Upper lobe of right lung (tissue), 1 donor: ENCODE measurements at regions not wholly inside any gene's neighbourhood (a gene's known extent, or its start where the extent isn't known, plus 50 kb on each side); places are given as distances from the start of the nearest gene placed in this dataset.

ENCODE experiments used
- ATAC-seq: fragments of 200-7000 bp; cut with Tn5 transposase; one replicate; pipeline ENCODE4 v1.9.1; 2020; ENCODE audit warnings: mild to moderate bottlenecking, moderate library complexity
- DNase-seq: peaks from one replicate; pipeline ENCODE4 v3.0.0-alpha.2; 2020
- H3K27ac ChIP-seq: fragments of 200-600 bp; one replicate; pipeline ENCODE4 v1.8.0; 2022
- H3K27me3 ChIP-seq: fragments of 200-600 bp; one replicate; pipeline ENCODE4 v1.8.0; 2022; ENCODE audit warnings: mild to moderate bottlenecking
- H3K36me3 ChIP-seq: fragments of 200-600 bp; one replicate; pipeline ENCODE4 v1.8.0; 2022
- H3K4me1 ChIP-seq: fragments of 200-600 bp; one replicate; pipeline ENCODE4 v1.8.0; 2022
- H3K4me3 ChIP-seq: fragments of 200-600 bp; one replicate; pipeline ENCODE4 v1.8.0; 2022; ENCODE audit warnings: mild to moderate bottlenecking
- H3K9me3 ChIP-seq: fragments of 200-600 bp; one replicate; pipeline ENCODE4 v1.8.0; 2022
- CTCF ChIP-seq: fragments of 200-600 bp; IDR thresholded peaks from one replicate; pipeline ENCODE4 v1.8.0; 2022; ENCODE audit warnings: antibody characterized with exemption
- intact Hi-C: fragments of 100-400 bp; cut with DNase I; formaldehyde crosslinking; loops from one replicate; pipeline ENCODE4 v1.11.0; 2022
- donor health status: DM: no; HTN: yes; CAD: no; lungs with severe emphysema.

DNA sequence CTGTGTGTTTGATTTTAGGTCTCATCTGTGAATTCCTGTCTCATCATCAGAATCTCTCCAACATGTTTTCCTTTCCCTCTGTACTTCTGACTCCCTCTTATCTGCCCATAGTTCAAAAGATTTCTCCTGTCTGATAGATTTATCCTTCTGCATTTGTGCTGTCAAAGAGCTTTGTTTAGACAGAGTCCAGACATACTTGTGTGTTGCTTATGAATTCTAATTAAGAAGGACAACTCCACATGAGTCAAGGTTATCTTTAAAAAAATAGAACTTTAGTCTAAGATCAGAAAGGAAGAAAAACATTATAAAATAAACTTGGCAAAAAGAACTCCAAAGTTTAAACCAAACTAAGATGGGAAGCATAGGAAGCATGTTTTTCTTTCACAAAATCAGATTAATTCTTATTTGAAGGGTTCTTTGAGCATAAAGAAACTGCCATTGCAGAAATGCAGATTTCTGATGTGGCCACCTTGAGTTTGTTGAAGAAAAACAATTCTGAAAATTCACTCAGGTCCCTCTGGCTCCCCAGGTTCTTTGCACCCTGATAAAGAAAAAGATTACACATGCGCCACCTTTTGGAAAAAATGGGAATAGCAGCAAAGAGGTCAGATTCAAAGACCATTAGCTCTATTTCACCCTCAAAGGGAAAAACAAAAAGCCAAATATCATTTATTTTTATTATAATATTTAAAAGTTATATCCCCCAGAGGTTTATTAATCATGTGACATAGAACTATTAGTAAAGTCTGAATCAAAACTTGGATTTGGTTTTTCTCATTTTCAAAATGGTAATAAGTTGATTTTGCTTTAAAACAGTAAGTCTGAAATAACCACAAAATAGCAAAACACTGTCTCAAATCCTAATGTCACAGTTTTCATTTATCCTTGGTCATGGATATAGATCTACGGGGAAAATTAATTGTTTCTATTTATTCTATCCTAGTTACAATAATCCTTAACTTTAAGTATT lies 143.7 kb upstream of the DCN start:
- Histone ChIP-seq H3K36me3 (no peaks in the 10 kb centered on the region), H3K9me3 (no peaks in the 10 kb centered on the region), H3K4me1 (no peaks in the 10 kb centered on the region), H3K27me3 (no peaks in the 10 kb centered on the region), H3K4me3 (no peak overlapping the region), H3K27ac (peak overlapping the region; percentile 39)
- ATAC-seq (peak; percentile 61), DNase-seq (no peak)
- intact Hi-C loops: no loop called here
- peak; percentile 80 for TF ChIP-seq CTCF

- H3K4me1 ChIP-seq: no peaks in the 10 kb centered on the region
- no peaks in the 10 kb centered on the region for H3K27me3 ChIP-seq
- intact Hi-C loops: no loop called here
- no peak overlapping the region for H3K27ac ChIP-seq
- DNase-seq (no peak), ATAC-seq (no peak)
- H3K9me3 ChIP-seq: no peaks in the 10 kb centered on the region
- H3K36me3 ChIP-seq: no peaks in the 10 kb centered on the region
- no peak overlapping the region for H3K4me3 ChIP-seq
- no peak for TF ChIP-seq CTCF
Measured at GRCh38 chr12:91320999-91321398, 138.4 kb upstream of the DCN start.

GRCh38 chr12:91319071-91319760 lies 136.6 kb upstream of the DCN start:
- intact Hi-C loops: no loop called here
- DNase-seq (no peak), ATAC-seq (no peak)
- Histone ChIP-seq H3K36me3 (no peaks in the 10 kb centered on the region), H3K27ac (no peak overlapping the region), H3K4me1 (no peaks in the 10 kb centered on the region), H3K4me3 (no peak overlapping the region), H3K27me3 (no peaks in the 10 kb centered on the region), H3K9me3 (no peaks in the 10 kb centered on the region)
- no peak for TF ChIP-seq CTCF

GRCh38 chr12:91317306-91317705 lies 134.7 kb upstream of the DCN start:
- Histone ChIP-seq H3K27ac (no peak overlapping the region), H3K9me3 (no peaks in the 10 kb centered on the region), H3K4me3 (no peak overlapping the region), H3K4me1 (no peaks in the 10 kb centered on the region), H3K36me3 (no peaks in the 10 kb centered on the region), H3K27me3 (no peaks in the 10 kb centered on the region)
- DNase-seq: no peak
- no peak for TF ChIP-seq CTCF
- ATAC-seq: no peak
- intact Hi-C loops: no loop called here

DNA sequence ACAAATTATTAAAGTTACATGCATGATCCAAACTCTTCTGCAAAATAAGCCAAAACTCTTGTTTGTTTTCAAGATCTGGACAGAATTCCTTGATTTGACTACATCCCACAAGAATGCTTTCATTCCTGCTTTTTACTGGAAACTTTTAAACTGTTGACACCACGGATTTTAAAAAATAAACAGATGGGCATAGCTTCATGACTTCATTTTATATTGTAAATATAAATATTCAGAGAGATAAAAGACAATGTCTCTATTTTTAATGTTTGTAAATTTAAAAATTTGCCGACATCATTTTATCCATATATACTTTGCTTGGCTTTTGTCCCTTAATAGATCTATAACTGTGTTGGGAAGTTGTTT lies 134.3 kb upstream of the DCN start:
- DNase-seq (no peak), ATAC-seq (no peak)
- Histone ChIP-seq H3K36me3 (no peaks in the 10 kb centered on the region), H3K4me1 (no peaks in the 10 kb centered on the region), H3K27me3 (no peaks in the 10 kb centered on the region), H3K9me3 (no peaks in the 10 kb centered on the region), H3K27ac (no peak overlapping the region), H3K4me3 (no peak overlapping the region)
- TF ChIP-seq CTCF: no peak
- intact Hi-C loops: no loop called here
